ENCODE measurements at regions not wholly inside any gene's neighbourhood (a gene's known extent, or its start where the extent isn't known, plus 50 kb on each side); places are given as distances from the start of the nearest gene placed in this dataset.

DNA sequence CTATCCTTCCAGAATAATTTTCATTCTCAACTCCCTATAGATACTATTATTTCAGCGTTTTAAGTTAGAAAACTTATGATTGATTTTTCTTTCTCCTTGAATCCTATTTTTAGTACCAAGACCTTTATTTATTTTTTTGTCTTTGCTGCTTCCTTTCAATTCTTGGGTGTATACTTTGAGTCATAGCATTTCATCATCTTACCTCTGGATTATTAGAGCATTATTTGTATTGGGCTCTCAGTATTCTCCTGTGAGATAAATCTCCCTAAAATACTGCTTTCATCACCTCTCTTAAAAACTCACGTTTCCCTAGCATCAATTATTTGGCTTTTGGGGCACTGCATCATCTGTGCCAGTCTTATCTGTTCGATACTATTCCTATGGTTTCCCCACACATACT lies 222.8 kb downstream of the POSTN start:
- TF ChIP-seq, protein P1, sequence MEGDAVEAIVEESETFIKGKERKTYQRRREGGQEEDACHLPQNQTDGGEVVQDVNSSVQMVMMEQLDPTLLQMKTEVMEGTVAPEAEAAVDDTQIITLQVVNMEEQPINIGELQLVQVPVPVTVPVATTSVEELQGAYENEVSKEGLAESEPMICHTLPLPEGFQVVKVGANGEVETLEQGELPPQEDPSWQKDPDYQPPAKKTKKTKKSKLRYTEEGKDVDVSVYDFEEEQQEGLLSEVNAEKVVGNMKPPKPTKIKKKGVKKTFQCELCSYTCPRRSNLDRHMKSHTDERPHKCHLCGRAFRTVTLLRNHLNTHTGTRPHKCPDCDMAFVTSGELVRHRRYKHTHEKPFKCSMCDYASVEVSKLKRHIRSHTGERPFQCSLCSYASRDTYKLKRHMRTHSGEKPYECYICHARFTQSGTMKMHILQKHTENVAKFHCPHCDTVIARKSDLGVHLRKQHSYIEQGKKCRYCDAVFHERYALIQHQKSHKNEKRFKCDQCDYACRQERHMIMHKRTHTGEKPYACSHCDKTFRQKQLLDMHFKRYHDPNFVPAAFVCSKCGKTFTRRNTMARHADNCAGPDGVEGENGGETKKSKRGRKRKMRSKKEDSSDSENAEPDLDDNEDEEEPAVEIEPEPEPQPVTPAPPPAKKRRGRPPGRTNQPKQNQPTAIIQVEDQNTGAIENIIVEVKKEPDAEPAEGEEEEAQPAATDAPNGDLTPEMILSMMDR (IDR thresholded peaks at IDR 0.05), result no peak
- no peak for TF ChIP-seq ZFX (IDR thresholded peaks at IDR 0.05; ENCODE audit: borderline replicate concordance)
